AG04449 (cell line): ENCODE measurements at regions not wholly inside any gene's neighbourhood (a gene's known extent, or its start where the extent isn't known, plus 50 kb on each side); places are given as distances from the start of the nearest gene placed in this dataset.

Experiments used
- CTCF ChIA-PET: fragments of 350-600 bp; formaldehyde crosslinking; extraction: SDS; loops from one replicate; lab custom pipeline; 2021; ENCODE audit warnings: antibody characterized with exemption; lab: Yijun Ruan, JAX
- POLR2A ChIA-PET: fragments of 400-600, 350-600 bp; formaldehyde crosslinking; extraction: SDS; loops from one replicate; lab custom pipeline; 2020; ENCODE audit warnings: antibody characterized with exemption, inconsistent platforms; lab: Yijun Ruan, JAX
- DNase-seq: peaks from one replicate; pipeline ENCODE4 v3.0.0-alpha.2; 2010; ENCODE audit warnings: low read depth, low spot score
- H3K4me3 ChIP-seq: 2 replicates; pipeline ENCODE4 v1.5.1; 2011; ENCODE audit warnings: low read depth, mild to moderate bottlenecking, control low read depth, low read length
- CTCF ChIP-seq: IDR thresholded peaks from one replicate; pipeline ENCODE4 v1.5.1; 2011; ENCODE audit warnings: mild to moderate bottlenecking, moderate library complexity, low read length, control low read depth, inconsistent platforms; ENCODE audit not compliant: insufficient read depth; ENCODE audit errors: missing control alignments

- no peak overlapping the region for H3K4me3 ChIP-seq
- TF ChIP-seq CTCF, result no peak
- ChIA-PET CTCF (interaction anchor here (0.7 to 1.7 kb wide), 3 partner anchors 21 to 105 kb away, joined by 3 to 10 read pairs (median 3); no protein-coding TSS in a partner anchor), POLR2A (no interaction called here)
- DNase-seq, result no peak
Observed at GRCh38 chr16:85511938-85512807, 100.9 kb upstream of the GSE1 start.

- ChIA-PET POLR2A (no interaction called here), CTCF (interaction anchor here (0.7 to 1.7 kb wide), 5 partner anchors 21 to 105 kb away, joined by 3 to 10 read pairs (median 3); no protein-coding TSS in a partner anchor)
- H3K4me3 ChIP-seq, result no peak overlapping the region
- no peak for TF ChIP-seq CTCF
- no peak for DNase-seq
Observed at GRCh38 chr16:85512808-85513115, 100.4 kb upstream of the GSE1 start.

- no peak overlapping the region for H3K4me3 ChIP-seq
- ChIA-PET POLR2A (no interaction called here), CTCF (interaction anchor here (0.9 to 1.7 kb wide), 5 partner anchors 11 to 103 kb away, joined by 3 to 10 read pairs (median 3); no protein-coding TSS in a partner anchor)
- no peak for DNase-seq
- TF ChIP-seq CTCF, result no peak
Observed at GRCh38 chr16:85513180-85513579, 99.9 kb upstream of the GSE1 start.

- CTCF ChIA-PET, result interaction anchor here (0.9 to 1.7 kb wide), 6 partner anchors 12 to 102 kb away, joined by 3 to 10 read pairs (median 4); no protein-coding TSS in a partner anchor
- TF ChIP-seq CTCF, result no peak
- DNase-seq, result no peak
- H3K4me3 ChIP-seq, result no peak overlapping the region
- POLR2A ChIA-PET, result interaction anchor here (1.3 kb wide), 1 partner anchor 40 kb away, joined by 4 read pairs; no protein-coding TSS in a partner anchor
Observed at GRCh38 chr16:85513649-85514048, 99.5 kb upstream of the GSE1 start.

GRCh38 chr16:85514295-85514597 is 98.9 kb upstream of the GSE1 start:
- H3K4me3 ChIP-seq, result no peak overlapping the region
- POLR2A ChIA-PET, result interaction anchor here (0.6 to 1.3 kb wide), 4 partner anchors 16 to 162 kb away, joined by 3 to 5 read pairs (median 4); no protein-coding TSS in a partner anchor
- CTCF ChIA-PET, result interaction anchor here (1.0 to 2.1 kb wide), 8 partner anchors 12 to 102 kb away, joined by 3 to 18 read pairs (median 4); no protein-coding TSS in a partner anchor
- DNase-seq, result no peak
- TF ChIP-seq CTCF, result peak; percentile 23

GRCh38 chr16:85514598-85515318 is 98.4 kb upstream of the GSE1 start:
- ChIA-PET POLR2A (interaction anchor here (0.6 to 1.3 kb wide), 5 partner anchors 16 to 162 kb away, joined by 3 to 5 read pairs (median 3); no protein-coding TSS in a partner anchor), CTCF (interaction anchor here (1.0 to 2.1 kb wide), 7 partner anchors 12 to 101 kb away, joined by 3 to 18 read pairs (median 4); no protein-coding TSS in a partner anchor)
- H3K4me3 ChIP-seq, result peak overlapping the region; percentile 23
- DNase-seq, result peak; percentile 73
- no peak for TF ChIP-seq CTCF
